ENCODE measurements at regions not wholly inside any gene's neighbourhood (a gene's known extent, or its start where the extent isn't known, plus 50 kb on each side); places are given as distances from the start of the nearest gene placed in this dataset.

GRCh38 chr7:45988405-45989057, 67.5 kb upstream of the IGFBP3 start:
- DNase-seq: no peak

DNA sequence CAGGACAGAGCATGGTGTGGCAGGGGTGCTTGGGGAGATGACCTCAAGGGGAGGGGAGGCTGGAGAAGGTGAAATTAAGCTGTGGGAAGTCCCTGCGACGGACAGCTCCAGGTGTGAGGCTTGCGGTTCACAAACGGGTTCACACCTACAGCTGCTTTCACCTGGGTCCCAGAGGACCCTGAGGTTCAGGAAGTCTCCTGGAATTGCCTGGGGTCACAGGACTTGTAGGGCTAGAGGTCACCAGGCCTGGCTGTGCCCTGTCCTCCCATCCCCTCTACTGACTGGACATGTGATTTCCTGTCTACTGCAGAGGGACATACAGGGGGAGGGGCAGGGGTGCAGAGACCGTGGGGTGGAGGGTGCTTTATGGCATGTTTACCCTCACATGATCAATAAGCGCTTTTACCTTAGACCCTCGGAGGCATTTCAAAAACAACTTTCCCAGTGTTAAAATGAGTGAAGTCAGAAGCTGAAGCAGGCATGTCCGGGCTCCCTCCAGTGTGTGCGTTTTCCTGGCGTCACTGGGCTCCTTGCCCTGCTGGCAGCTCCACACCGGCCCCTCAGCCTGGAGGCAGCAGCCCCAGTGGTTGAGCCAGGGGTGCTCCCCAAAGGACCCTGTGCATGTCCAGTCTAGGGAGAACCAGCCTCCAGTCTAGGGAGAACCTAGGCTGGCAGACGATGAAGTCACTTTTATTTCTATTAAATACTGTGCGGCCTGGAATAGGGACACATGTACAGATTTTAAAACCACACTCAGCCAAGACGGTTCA, 66.6 kb upstream of the IGFBP3 start:
- no peak for DNase-seq

DNA sequence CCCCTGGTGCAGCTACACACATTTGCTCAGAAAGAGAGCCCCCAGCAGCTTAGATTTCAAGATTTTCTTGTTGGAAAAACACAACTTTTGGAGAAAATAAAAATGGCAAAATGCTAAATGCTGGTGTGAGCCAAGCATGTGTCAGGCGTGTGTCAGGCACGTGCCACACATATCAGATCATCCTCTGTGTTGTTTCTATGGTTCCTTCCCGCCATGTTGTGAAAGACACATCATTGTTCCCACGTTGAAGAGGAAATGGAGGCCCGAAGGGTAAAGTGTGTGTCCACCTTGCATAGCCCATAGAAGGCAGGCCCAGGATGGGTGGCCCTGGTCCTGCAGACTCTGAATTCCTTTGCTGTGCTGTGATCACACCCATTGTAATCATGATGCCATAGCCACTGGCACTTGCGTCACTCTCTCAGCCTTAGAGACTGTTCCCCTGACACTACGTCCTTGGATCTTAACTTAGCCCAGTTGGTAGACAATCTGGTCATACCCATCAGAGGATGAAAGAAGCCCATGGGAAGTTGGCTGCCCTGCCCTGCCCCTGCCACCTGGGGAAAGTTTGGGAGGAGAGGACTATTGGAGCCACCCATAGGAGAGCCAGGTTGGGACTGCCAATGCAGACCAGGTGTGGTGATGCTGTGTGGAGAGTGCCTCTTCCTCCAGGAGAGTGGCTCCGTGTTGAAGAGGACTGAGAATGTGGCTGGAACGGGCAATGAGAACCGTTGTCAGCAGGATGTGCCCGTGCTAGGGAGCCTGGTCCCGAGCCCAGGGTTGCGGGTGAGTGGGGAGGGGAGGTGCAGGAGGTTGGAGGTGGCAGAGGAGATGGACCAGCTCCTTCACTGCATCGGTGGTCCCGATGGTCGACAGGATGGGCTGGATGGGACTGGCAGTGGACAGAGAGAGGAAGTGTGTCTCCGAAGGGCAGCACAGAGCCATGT, 65.6 kb upstream of the IGFBP3 start:
- no peak for DNase-seq

- DNase-seq: no peak
Measured at GRCh38 chr7:45985902-45986301, 64.8 kb upstream of the IGFBP3 start.

DNA sequence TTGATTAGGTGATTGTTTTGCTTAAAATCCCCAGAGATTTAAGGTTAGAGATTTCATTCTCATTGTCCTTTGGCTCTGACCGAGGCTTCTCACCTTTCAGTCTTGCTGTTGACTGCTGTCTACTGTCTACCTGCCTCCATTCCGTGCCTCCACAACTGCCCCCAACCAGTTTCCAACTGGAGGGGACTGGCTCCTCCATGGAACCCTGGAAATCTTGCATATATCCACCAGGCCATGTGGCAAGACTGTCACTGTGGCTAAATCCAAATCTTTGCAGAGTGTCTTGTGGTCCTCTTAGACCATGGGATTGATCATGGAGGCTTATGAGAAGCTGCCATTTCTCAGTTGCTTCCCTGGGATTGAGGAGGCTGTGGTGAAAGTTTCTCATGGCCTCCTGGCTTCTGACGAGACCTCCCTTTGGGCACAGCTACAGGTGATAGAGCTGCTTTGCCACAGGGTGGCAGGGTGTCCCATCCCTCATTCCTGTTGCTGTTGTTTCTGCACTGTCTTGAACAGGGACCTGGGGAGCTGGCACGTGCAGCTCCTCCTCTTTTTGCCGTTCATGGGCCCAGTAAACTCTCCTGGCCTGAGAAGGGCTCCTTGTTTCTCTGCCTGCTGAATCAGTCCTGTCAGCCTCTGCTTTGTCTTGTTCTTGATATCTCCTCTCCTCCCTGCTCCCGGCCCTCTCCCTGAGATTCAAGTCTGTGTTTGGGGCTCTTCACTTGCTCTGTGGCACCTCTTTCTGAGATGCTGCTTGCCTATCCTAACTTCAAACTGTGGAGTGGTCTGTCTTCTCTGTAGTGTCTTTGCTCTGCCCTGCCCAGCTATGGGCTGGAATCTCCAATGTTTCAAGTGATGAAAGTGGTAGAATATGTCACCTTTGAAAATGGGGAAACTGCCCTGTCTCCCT, 63.6 kb upstream of the IGFBP3 start:
- no peak for DNase-seq

DNA sequence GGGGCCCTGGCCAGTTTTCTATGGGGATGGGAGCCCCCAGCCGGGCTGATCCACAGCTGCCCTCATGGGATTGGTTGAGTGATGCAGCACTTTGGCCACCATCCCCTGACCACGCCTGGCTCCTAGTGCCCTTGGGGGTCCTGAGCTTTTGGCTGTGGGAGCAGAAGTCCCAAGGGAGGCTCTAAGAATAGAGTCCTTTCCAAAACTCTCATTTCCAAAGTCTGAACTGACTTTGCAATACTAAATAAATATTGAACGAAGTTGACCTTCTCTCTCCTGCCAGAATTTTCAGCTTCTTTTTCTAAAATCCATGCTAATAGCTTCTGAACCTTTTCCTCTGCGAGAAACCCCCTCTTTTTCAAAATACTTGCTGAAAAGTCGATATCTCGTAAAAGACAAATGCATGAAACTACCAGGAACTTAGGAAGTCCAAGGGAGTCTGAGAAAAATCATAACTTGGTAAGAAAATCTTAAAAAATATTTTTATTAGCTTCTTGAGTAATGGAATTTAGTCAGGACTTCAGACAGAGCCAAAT, 62.7 kb upstream of the IGFBP3 start:
- no peak for DNase-seq

- DNase-seq: no peak
Measured at GRCh38 chr7:45982907-45983719, 62.0 kb upstream of the IGFBP3 start.

GRCh38 chr7:45982132-45982531, 61.1 kb upstream of the IGFBP3 start:
- DNase-seq: no peak

DNA sequence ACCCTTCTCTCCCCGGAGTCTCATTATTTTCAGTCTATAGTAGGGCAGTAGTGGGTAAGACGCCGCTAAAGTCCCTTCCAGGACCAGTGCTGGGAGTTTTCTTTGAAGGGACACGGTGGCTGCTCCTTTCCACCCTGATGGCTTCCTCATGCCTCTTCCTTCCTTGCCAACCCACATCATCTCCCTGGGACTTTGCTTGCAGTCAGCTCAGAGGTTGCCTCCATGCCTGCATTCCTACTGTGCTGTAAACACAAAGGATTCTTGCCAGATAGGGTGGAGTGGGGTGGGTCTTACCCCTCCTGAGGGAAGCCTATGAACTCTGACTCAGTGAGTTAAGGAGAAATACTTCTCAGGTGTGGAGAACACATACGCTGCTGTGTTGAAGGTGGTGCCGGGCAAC, 59.9 kb upstream of the IGFBP3 start:
- DNase-seq: no peak

DNA sequence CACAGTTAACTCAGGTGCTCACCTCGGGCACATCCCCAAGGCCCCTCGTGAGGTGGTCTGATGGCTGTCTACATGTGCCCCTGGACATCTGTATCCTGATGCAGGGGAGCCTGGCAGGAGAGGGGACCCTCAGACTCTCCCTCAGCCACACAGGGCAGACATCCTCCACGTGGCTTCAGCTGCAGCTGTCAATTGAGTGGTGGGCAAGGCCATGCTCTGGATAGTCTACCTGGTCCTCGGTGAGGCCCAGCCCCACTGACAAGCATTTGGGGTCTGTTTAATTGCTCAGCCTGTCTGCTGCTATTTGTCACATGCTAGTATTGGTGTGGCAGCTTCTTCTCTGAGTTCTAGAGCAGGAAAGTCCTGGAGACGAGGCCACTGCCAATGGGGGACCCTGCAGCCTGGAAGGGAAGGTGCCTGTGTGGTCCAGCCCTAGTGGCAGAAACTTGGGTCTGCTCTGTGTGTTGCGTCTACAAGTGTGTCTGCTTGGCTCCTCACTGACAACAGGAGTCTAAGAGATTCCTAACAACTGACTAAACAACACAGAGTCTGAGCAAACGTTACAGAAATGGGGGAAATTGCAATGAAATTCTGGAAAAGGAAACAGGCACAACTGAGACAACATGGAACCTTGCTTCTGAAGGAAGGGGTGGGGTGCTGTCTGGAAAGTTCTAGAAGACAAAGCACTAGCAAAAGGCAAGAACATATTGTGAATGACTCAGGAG, 59.3 kb upstream of the IGFBP3 start:
- no peak for DNase-seq

- no peak for DNase-seq
Measured at GRCh38 chr7:45979275-45980180, 58.5 kb upstream of the IGFBP3 start.

DNA sequence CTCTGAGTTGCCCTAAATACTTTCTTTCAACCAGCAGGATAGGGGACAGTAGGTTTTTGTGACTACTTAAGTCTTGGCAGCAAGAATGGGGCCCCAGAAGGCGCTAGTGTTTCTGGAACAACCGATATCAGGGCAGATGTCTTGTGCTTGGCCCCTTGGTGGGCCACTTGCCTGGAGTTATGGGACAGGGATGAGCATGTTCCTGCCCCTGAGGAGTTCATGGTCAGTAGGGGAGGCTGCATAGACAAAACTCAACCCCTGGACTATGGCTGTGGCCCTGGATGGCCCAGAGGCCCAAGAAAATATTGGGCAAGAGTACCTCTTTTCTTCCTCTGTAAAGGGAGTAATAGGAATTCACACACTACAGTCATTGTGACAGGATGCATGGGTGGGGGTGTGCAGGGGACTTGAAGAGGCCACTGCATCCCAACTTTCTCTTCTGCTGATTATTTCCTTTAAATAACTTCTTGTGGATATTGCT, 57.7 kb upstream of the IGFBP3 start:
- no peak for DNase-seq

DNA sequence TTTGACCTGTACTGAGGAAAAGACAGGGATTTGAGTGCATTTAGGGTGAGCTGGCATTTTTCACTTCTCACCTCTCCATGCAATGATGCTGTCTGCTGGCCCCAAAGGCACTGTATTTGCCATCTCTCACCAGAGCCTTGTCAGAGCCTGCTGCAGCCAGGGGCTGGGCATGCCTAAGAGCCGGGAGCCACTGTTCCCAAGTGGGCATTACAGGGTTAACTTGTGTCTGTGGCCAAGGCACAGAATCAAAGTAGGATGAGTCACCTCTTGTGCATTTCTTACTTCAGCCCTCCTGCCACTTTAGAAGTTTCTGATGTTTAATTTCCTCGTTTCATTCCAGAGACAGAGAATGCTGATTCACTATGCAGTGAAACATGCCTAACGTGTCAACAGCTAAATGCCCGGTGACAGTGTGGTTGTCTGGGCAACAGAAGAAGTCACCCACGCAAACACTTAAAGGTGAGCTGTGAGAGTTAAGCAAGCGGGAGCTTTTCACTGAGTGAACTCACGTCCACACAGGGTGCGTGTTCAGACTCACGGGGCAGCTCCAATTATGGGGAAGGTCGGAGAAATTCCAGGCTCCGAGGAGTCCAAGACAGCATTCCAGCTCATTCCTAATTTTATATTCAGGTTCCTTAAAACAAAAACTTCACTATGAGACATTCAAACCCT, 57.1 kb upstream of the IGFBP3 start:
- DNase-seq: no peak

DNA sequence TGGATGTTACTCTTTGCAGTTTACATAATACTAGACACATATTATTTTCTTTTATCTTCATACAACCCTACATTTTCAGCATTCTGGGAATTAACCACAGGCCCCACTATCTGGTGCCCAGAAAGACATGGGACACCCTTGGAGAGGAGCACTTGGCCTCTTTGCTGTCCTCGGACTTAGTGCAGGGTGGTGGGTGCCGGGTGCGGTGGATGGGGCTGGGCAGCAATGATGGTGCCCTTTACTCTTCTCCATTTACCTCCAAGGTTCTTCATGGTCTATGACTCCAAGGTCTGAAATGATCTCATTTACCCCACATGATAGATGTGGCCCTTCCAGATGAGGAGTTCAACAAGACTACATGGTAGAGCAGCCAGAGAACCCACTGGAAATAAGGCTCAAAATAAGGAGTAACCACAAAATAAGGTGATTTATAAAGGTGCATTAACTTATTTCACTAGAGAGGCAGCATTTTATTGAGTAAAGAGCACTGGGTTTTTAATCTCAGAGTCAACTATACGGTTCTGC, 56.2 kb upstream of the IGFBP3 start:
- no peak for DNase-seq

DNA sequence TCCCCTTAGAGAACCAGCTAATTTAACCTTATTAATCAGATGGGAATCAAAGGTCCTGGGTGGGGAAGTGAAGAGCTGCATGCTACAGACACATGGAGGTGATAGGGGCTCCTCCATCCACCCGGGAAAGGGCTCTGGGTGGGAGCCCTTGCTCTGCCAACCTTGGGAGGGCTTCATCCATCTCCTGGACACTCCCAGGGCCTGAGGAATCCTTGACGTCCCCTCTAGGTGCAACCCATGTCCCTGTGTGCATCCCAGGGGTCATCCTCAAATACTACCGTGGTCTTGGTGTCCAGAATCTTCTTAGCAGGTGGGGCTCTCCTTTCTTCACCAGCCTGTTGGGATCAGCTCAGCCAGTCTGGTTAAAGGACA, 55.4 kb upstream of the IGFBP3 start:
- DNase-seq: no peak

- DNase-seq: no peak
Measured at GRCh38 chr7:45975847-45976484, 54.9 kb upstream of the IGFBP3 start.

DNA sequence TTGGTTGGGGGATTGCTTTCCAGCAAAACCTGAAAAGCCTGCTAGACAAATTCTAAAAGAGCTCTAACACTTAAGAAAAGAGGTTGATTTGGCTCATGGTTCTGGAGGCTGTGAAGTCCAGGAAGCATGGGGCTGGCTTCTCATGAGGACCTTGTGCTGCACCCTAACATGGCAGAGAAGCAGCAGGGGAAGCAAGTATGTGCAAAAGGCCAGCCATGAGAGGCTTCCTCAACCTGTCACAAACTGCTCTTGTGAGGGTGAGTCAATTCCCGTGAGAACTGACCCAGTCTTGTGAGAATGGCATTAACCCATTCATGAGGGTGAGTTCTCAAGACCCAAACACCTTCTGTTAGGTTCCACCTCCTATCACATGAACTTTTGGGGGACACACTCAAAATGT, 54.3 kb upstream of the IGFBP3 start:
- no peak for DNase-seq
